ENCODE measurements at regions not wholly inside any gene's neighbourhood (a gene's known extent, or its start where the extent isn't known, plus 50 kb on each side); places are given as distances from the start of the nearest gene placed in this dataset.

DNA sequence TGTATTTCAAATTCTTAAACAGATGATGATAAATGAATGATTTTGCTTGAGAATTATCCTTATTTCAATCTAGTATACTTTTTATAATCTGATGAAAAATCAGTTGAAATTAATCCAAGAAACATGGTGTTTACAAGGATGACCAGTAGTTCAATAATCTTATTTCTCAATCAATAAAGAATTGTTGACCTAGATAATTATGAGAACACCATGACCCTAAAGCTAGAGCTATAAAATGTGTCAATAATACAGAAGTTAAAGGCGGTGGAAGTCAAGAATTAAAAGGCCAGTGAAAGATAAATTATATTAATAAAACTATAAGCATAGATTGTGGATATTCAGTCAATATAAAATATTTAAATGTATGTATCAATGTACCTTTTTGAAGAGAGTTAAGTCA, 667.4 kb upstream of the GCFC2 start:
- Histone ChIP-seq H2BK12ac (ENCODE audit: low read length) (no peak overlapping the region), H3K18ac (ENCODE audit: low read length) (no peak overlapping the region), H2AK5ac (ENCODE audit: low read depth, low read length) (no peak overlapping the region), H3K14ac (ENCODE audit: low read length) (no peak overlapping the region), H3K36me3 (replicated peaks in 1 of 2; ENCODE audit: control insufficient read depth in 2 of 2, insufficient read depth in 2 of 2, low read length in 2 of 2) (no peaks in the 10 kb centered on the region), H2AFZ (ENCODE audit: low read length) (no peak overlapping the region), H4K91ac (ENCODE audit: low read depth, low read length, poor library complexity) (no peak overlapping the region), H3K9ac (ENCODE audit: low read depth, low read length, poor library complexity) (no peak overlapping the region), H3K4me3 (ENCODE audit: low read length in 2 of 2) (no peak overlapping the region), H3K9me3 (replicated peaks in 1 of 2; ENCODE audit: control insufficient read depth in 2 of 2, insufficient read depth in 1 of 2, low read depth in 1 of 2, low read length in 2 of 2) (no peaks in the 10 kb centered on the region), H3K27me3 (ENCODE audit: control insufficient read depth in 3 of 3, insufficient read depth in 3 of 3, low read depth in 1 of 3, low read length in 3 of 3) (no peaks in the 10 kb centered on the region), H3K4me1 (ENCODE audit: control insufficient read depth in 2 of 2, insufficient read depth in 1 of 2, low read depth in 1 of 2, low read length in 2 of 2) (no peaks in the 10 kb centered on the region), H3K4me2 (ENCODE audit: insufficient read depth, low read length, poor library complexity, severe bottlenecking) (no peak overlapping the region), H4K8ac (ENCODE audit: low read depth, low read length) (no peak overlapping the region), H3K79me1 (ENCODE audit: low read depth, low read length) (no peaks in the 10 kb centered on the region), H2BK5ac (ENCODE audit: low read length) (no peak overlapping the region), H3K4ac (ENCODE audit: low read length) (no peak overlapping the region), H2BK15ac (ENCODE audit: low read length) (no peak overlapping the region), H3K27ac (replicated peaks; ENCODE audit: low read length) (no peak overlapping the region), H3K23ac (ENCODE audit: low read depth, low read length, poor library complexity) (no peak overlapping the region), H2BK120ac (ENCODE audit: low read depth, low read length) (no peak overlapping the region)
- no peak for DNase-seq (ENCODE audit: low spot score)
- no CpG with 5 or more reads among the region's 1 CpG for WGBS, 2 donors (ENCODE audit: extremely low coverage in 2 of 2, insufficient read length in 2 of 2, insufficient replicate concordance in 1 of 2)

DNA sequence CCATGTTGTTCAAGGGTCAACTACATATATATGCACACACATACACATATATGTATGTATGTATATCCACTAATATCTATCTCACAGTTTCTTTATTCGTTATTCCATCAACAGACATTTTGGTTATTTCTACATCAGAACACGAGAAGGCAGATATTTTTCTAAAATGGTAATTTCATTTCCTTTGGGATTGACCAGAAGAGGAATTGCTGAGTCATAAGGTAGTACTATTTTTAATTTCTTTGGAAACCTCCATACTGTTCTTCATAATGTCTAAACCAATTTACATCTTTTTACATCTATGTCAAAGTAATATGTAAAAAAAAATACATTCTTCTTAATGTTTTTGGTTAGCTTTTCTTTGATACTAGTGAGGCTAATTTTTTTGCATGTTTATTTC, 630.7 kb upstream of the GCFC2 start:
- H3K9ac ChIP-seq (ENCODE audit: low read depth, low read length, poor library complexity): no peak overlapping the region
- no peak overlapping the region for H3K4me3 ChIP-seq (ENCODE audit: low read length in 2 of 2)
- H3K18ac ChIP-seq (ENCODE audit: low read length): no peak overlapping the region
- H2BK5ac ChIP-seq (ENCODE audit: low read length): no peak overlapping the region
- H3K14ac ChIP-seq (ENCODE audit: low read length): no peak overlapping the region
- no peaks in the 10 kb centered on the region for H3K27me3 ChIP-seq (ENCODE audit: control insufficient read depth in 3 of 3, insufficient read depth in 3 of 3, low read depth in 1 of 3, low read length in 3 of 3)
- H2BK12ac ChIP-seq (ENCODE audit: low read length): no peak overlapping the region
- no peaks in the 10 kb centered on the region for H3K4me1 ChIP-seq (ENCODE audit: control insufficient read depth in 2 of 2, insufficient read depth in 1 of 2, low read depth in 1 of 2, low read length in 2 of 2)
- no peak for DNase-seq (ENCODE audit: low spot score)
- H4K91ac ChIP-seq (ENCODE audit: low read depth, low read length, poor library complexity): no peak overlapping the region
- H4K8ac ChIP-seq (ENCODE audit: low read depth, low read length): no peak overlapping the region
- no peak overlapping the region for H3K4me2 ChIP-seq (ENCODE audit: insufficient read depth, low read length, poor library complexity, severe bottlenecking)
- no peaks in the 10 kb centered on the region for H3K79me1 ChIP-seq (ENCODE audit: low read depth, low read length)
- no peak overlapping the region for H2AK5ac ChIP-seq (ENCODE audit: low read depth, low read length)
- no peak overlapping the region for H2BK120ac ChIP-seq (ENCODE audit: low read depth, low read length)
- no peak overlapping the region for H3K27ac ChIP-seq (replicated peaks; ENCODE audit: low read length)
- no peaks in the 10 kb centered on the region for H3K9me3 ChIP-seq (replicated peaks in 1 of 2; ENCODE audit: control insufficient read depth in 2 of 2, insufficient read depth in 1 of 2, low read depth in 1 of 2, low read length in 2 of 2)
- no peaks in the 10 kb centered on the region for H3K36me3 ChIP-seq (replicated peaks in 1 of 2; ENCODE audit: control insufficient read depth in 2 of 2, insufficient read depth in 2 of 2, low read length in 2 of 2)
- no peak overlapping the region for H3K4ac ChIP-seq (ENCODE audit: low read length)
- H2AFZ ChIP-seq (ENCODE audit: low read length): no peak overlapping the region
- H3K23ac ChIP-seq (ENCODE audit: low read depth, low read length, poor library complexity): no peak overlapping the region
- H2BK15ac ChIP-seq (ENCODE audit: low read length): no peak overlapping the region
- WGBS, 2 donors (ENCODE audit: extremely low coverage in 2 of 2, insufficient read length in 2 of 2, insufficient replicate concordance in 1 of 2): no CpG with 5 or more reads among the region's 2 CpGs

DNA sequence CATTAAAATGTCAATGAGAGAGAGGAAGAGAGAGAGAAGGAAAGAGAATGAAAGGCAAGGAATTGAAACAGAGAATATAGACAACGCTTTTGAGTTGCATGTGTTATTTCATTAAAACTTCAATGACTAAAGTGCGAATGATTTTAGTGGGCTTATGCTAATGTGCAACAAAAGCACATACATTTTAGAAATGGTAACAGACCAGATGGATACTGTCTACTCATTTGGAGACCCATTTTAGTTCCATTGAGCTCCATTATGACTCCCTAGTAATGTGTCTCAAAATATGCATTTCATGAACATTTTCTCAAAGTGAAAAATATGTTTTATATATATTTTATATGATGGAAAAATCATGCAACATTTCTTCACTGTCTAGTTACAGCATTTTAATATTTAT, 622.2 kb upstream of the GCFC2 start:
- Histone ChIP-seq H3K27me3 (ENCODE audit: control insufficient read depth in 3 of 3, insufficient read depth in 3 of 3, low read depth in 1 of 3, low read length in 3 of 3) (no peaks in the 10 kb centered on the region), H2BK15ac (ENCODE audit: low read length) (no peak overlapping the region), H3K23ac (ENCODE audit: low read depth, low read length, poor library complexity) (no peak overlapping the region), H3K4me2 (ENCODE audit: insufficient read depth, low read length, poor library complexity, severe bottlenecking) (no peak overlapping the region), H3K4ac (ENCODE audit: low read length) (no peak overlapping the region), H3K79me1 (ENCODE audit: low read depth, low read length) (no peaks in the 10 kb centered on the region), H2BK120ac (ENCODE audit: low read depth, low read length) (no peak overlapping the region), H3K27ac (replicated peaks; ENCODE audit: low read length) (no peak overlapping the region), H3K4me1 (ENCODE audit: control insufficient read depth in 2 of 2, insufficient read depth in 1 of 2, low read depth in 1 of 2, low read length in 2 of 2) (peaks cover 0 to 4% of the 10 kb centered on the region in 2 donors), H3K14ac (ENCODE audit: low read length) (no peak overlapping the region), H4K8ac (ENCODE audit: low read depth, low read length) (no peak overlapping the region), H3K9me3 (replicated peaks in 1 of 2; ENCODE audit: control insufficient read depth in 2 of 2, insufficient read depth in 1 of 2, low read depth in 1 of 2, low read length in 2 of 2) (no peaks in the 10 kb centered on the region), H2AFZ (ENCODE audit: low read length) (no peak overlapping the region), H4K91ac (ENCODE audit: low read depth, low read length, poor library complexity) (no peak overlapping the region), H3K9ac (ENCODE audit: low read depth, low read length, poor library complexity) (no peak overlapping the region), H2AK5ac (ENCODE audit: low read depth, low read length) (no peak overlapping the region), H3K36me3 (replicated peaks in 1 of 2; ENCODE audit: control insufficient read depth in 2 of 2, insufficient read depth in 2 of 2, low read length in 2 of 2) (no peaks in the 10 kb centered on the region), H3K18ac (ENCODE audit: low read length) (no peak overlapping the region), H2BK5ac (ENCODE audit: low read length) (no peak overlapping the region), H3K4me3 (ENCODE audit: low read length in 2 of 2) (no peak overlapping the region), H2BK12ac (ENCODE audit: low read length) (no peak overlapping the region)
- DNase-seq (ENCODE audit: low spot score): no peak
- WGBS, 2 donors (ENCODE audit: extremely low coverage in 2 of 2, insufficient read length in 2 of 2, insufficient replicate concordance in 1 of 2): no CpG with 5 or more reads among the region's 2 CpGs

DNA sequence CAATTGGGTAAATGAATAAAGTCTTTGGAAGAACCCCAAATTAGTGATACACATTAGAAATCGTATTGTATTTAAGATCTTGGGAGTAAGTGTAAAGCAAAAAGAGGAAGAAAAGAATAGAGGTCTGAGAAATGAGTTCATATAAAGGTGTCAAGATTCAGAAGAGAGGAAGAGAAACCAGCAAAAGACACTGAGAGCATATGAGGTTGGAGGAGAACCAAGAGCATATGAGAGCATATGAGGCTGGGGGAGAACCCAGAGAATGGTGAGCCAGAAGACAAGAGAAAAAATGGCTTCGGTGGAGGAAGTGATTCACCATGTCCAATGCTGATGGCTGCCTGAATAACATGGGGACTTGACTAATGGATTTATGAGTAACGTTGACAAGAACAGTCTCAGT, 620.1 kb upstream of the GCFC2 start:
- Histone ChIP-seq H2BK12ac (ENCODE audit: low read length) (no peak overlapping the region), H3K4me1 (ENCODE audit: control insufficient read depth in 2 of 2, insufficient read depth in 1 of 2, low read depth in 1 of 2, low read length in 2 of 2) (peaks cover 0 to 4% of the 10 kb centered on the region in 2 donors), H3K9ac (ENCODE audit: low read depth, low read length, poor library complexity) (no peak overlapping the region), H3K27me3 (ENCODE audit: control insufficient read depth in 3 of 3, insufficient read depth in 3 of 3, low read depth in 1 of 3, low read length in 3 of 3) (no peaks in the 10 kb centered on the region), H2AK5ac (ENCODE audit: low read depth, low read length) (no peak overlapping the region), H3K4me2 (ENCODE audit: insufficient read depth, low read length, poor library complexity, severe bottlenecking) (no peak overlapping the region), H3K4me3 (ENCODE audit: low read length in 2 of 2) (no peak overlapping the region), H2AFZ (ENCODE audit: low read length) (no peak overlapping the region), H3K18ac (ENCODE audit: low read length) (no peak overlapping the region), H4K8ac (ENCODE audit: low read depth, low read length) (no peak overlapping the region), H4K91ac (ENCODE audit: low read depth, low read length, poor library complexity) (no peak overlapping the region), H3K23ac (ENCODE audit: low read depth, low read length, poor library complexity) (no peak overlapping the region), H2BK120ac (ENCODE audit: low read depth, low read length) (no peak overlapping the region), H3K4ac (ENCODE audit: low read length) (no peak overlapping the region), H3K9me3 (replicated peaks in 1 of 2; ENCODE audit: control insufficient read depth in 2 of 2, insufficient read depth in 1 of 2, low read depth in 1 of 2, low read length in 2 of 2) (no peaks in the 10 kb centered on the region), H3K36me3 (replicated peaks in 1 of 2; ENCODE audit: control insufficient read depth in 2 of 2, insufficient read depth in 2 of 2, low read length in 2 of 2) (no peaks in the 10 kb centered on the region), H3K27ac (replicated peaks; ENCODE audit: low read length) (no peak overlapping the region), H2BK15ac (ENCODE audit: low read length) (no peak overlapping the region), H3K79me1 (ENCODE audit: low read depth, low read length) (no peaks in the 10 kb centered on the region), H3K14ac (ENCODE audit: low read length) (no peak overlapping the region), H2BK5ac (ENCODE audit: low read length) (no peak overlapping the region)
- no peak for DNase-seq (ENCODE audit: low spot score)
- no CpG with 5 or more reads among the region's 3 CpGs for WGBS, 2 donors (ENCODE audit: extremely low coverage in 2 of 2, insufficient read length in 2 of 2, insufficient replicate concordance in 1 of 2)

Data from neuronal stem cell (in vitro differentiated cells).